NB4 (cell line): ENCODE measurements at regions not wholly inside any gene's neighbourhood (a gene's known extent, or its start where the extent isn't known, plus 50 kb on each side); places are given as distances from the start of the nearest gene placed in this dataset.

Experiments
- POLR2A ChIP-seq: IDR thresholded peaks from 2 replicates; pipeline ENCODE4 v1.6.1; 2011; ENCODE audit warnings: mild to moderate bottlenecking; ENCODE audit not compliant: insufficient read length; ENCODE audit errors: extremely low read depth
- TF ChIP-seq, protein P1 (sequence below): IDR thresholded peaks from one replicate; pipeline ENCODE4 v1.5.1; 2012; ENCODE audit warnings: low read depth, low read length

DNA sequence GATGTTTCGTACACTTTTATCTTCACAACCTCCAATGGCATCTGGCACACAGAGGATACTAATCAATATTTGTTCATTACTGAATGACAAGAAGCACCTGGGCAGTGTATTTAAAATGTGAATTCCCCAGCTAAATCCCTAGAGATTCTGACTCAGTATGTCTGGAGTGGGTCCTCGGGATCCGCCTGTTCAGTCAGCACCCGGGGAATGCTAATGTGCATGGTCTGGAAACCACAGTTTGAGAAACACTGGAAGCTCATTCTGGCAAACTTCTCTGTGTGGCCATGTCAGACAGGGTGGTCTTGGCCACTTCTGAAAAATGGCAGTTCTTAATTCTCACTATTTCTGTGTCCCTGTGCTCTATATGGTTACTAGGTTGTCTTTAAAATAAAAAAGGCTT lies 138.8 kb upstream of the VCX start:
- TF ChIP-seq, protein P1, sequence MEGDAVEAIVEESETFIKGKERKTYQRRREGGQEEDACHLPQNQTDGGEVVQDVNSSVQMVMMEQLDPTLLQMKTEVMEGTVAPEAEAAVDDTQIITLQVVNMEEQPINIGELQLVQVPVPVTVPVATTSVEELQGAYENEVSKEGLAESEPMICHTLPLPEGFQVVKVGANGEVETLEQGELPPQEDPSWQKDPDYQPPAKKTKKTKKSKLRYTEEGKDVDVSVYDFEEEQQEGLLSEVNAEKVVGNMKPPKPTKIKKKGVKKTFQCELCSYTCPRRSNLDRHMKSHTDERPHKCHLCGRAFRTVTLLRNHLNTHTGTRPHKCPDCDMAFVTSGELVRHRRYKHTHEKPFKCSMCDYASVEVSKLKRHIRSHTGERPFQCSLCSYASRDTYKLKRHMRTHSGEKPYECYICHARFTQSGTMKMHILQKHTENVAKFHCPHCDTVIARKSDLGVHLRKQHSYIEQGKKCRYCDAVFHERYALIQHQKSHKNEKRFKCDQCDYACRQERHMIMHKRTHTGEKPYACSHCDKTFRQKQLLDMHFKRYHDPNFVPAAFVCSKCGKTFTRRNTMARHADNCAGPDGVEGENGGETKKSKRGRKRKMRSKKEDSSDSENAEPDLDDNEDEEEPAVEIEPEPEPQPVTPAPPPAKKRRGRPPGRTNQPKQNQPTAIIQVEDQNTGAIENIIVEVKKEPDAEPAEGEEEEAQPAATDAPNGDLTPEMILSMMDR, result no peak
- TF ChIP-seq POLR2A, result no peak
